Progenitor cell of endocrine pancreas (in vitro differentiated cells): ENCODE measurements at regions not wholly inside any gene's neighbourhood (a gene's known extent, or its start where the extent isn't known, plus 50 kb on each side); places are given as distances from the start of the nearest gene placed in this dataset.

Source experiments
- DNase-seq: peaks from one replicate; pipeline ENCODE4 v3.0.0; 2021; ENCODE audit warnings: low spot score; ENCODE audit not compliant: unreplicated experiment
- H3K27ac Mint-ChIP-seq: 2 replicates; pipeline ENCODE4 v1.8.0; 2021; ENCODE audit warnings: mild to moderate bottlenecking, moderate library complexity, mixed read lengths
- H3K27me3 Mint-ChIP-seq: 2 replicates; pipeline ENCODE4 v1.8.0; 2021; ENCODE audit warnings: mixed read lengths
- H3K36me3 Mint-ChIP-seq: 2 replicates; pipeline ENCODE4 v1.8.0; 2022; ENCODE audit warnings: mixed read lengths; ENCODE audit not compliant: insufficient read depth
- H3K4me1 Mint-ChIP-seq: 2 replicates; pipeline ENCODE4 v1.8.0; 2021; ENCODE audit warnings: low read depth, mixed read lengths
- H3K4me3 Mint-ChIP-seq: 2 replicates; pipeline ENCODE4 v1.8.0; 2021; ENCODE audit warnings: low read depth, mild to moderate bottlenecking, moderate library complexity, mixed read lengths
- H3K9me3 Mint-ChIP-seq: 2 replicates; pipeline ENCODE4 v1.8.0; 2021; ENCODE audit warnings: low read depth, mixed read lengths
- CTCF ChIP-seq: fragments of 200-600 bp; sonication (generic); IDR thresholded peaks from one replicate; pipeline ENCODE4 v1.5.0; 2021; ENCODE audit warnings: antibody characterized with exemption, mild to moderate bottlenecking; ENCODE audit not compliant: unreplicated experiment

- Mint-ChIP-seq H3K4me3 (no peak overlapping the region), H3K36me3 (no peaks in the 10 kb centered on the region), H3K27me3 (no peaks in the 10 kb centered on the region), H3K9me3 (no peaks in the 10 kb centered on the region), H3K27ac (no peak overlapping the region), H3K4me1 (peaks cover 11% of the 10 kb centered on the region)
- TF ChIP-seq CTCF, result no peak
- no peak for DNase-seq
These were observed 810.2 kb downstream of the EFNA5 start for GRCh38 chr5:106860398-106861044.

GRCh38 chr5:106858616-106859015 is 812.1 kb downstream of the EFNA5 start:
- no peak overlapping the region for H3K27ac Mint-ChIP-seq
- TF ChIP-seq CTCF, result no peak
- no peak overlapping the region for H3K4me3 Mint-ChIP-seq
- no peak for DNase-seq
- peaks cover 14% of the 10 kb centered on the region for H3K4me1 Mint-ChIP-seq
- no peaks in the 10 kb centered on the region for H3K27me3 Mint-ChIP-seq
- H3K36me3 Mint-ChIP-seq, result no peaks in the 10 kb centered on the region
- H3K9me3 Mint-ChIP-seq, result no peaks in the 10 kb centered on the region

- H3K9me3 Mint-ChIP-seq, result no peaks in the 10 kb centered on the region
- no peaks in the 10 kb centered on the region for H3K27me3 Mint-ChIP-seq
- H3K27ac Mint-ChIP-seq, result no peak overlapping the region
- no peaks in the 10 kb centered on the region for H3K36me3 Mint-ChIP-seq
- H3K4me1 Mint-ChIP-seq, result peaks cover 22% of the 10 kb centered on the region
- no peak for TF ChIP-seq CTCF
- no peak overlapping the region for H3K4me3 Mint-ChIP-seq
- DNase-seq, result no peak
These were observed 815.8 kb downstream of the EFNA5 start for GRCh38 chr5:106854922-106855321.

GRCh38 chr5:106854105-106854687 is 816.5 kb downstream of the EFNA5 start:
- no peak for DNase-seq
- Mint-ChIP-seq H3K4me3 (no peak overlapping the region), H3K36me3 (no peaks in the 10 kb centered on the region), H3K9me3 (no peaks in the 10 kb centered on the region), H3K4me1 (peaks cover 27% of the 10 kb centered on the region), H3K27ac (no peak overlapping the region), H3K27me3 (no peaks in the 10 kb centered on the region)
- TF ChIP-seq CTCF, result no peak

- peaks cover 29% of the 10 kb centered on the region for H3K4me1 Mint-ChIP-seq
- no peak for TF ChIP-seq CTCF
- H3K36me3 Mint-ChIP-seq, result no peaks in the 10 kb centered on the region
- DNase-seq, result no peak
- H3K4me3 Mint-ChIP-seq, result no peak overlapping the region
- no peaks in the 10 kb centered on the region for H3K9me3 Mint-ChIP-seq
- no peaks in the 10 kb centered on the region for H3K27me3 Mint-ChIP-seq
- H3K27ac Mint-ChIP-seq, result no peak overlapping the region
These were observed 817.5 kb downstream of the EFNA5 start for GRCh38 chr5:106853266-106853665.
